Neuronal stem cell (in vitro differentiated cells): ENCODE measurements at regions not wholly inside any gene's neighbourhood (a gene's known extent, or its start where the extent isn't known, plus 50 kb on each side); places are given as distances from the start of the nearest gene placed in this dataset.

Source experiments
- DNase-seq: peaks from one replicate; pipeline ENCODE4 v3.0.0-alpha.2; 2013; ENCODE audit warnings: low spot score
- H2AFZ ChIP-seq: one replicate; pipeline ENCODE4 v1.6.1; 2013; ENCODE audit warnings: mild to moderate bottlenecking, low read length, inconsistent platforms
- H2AK5ac ChIP-seq: 2 replicates; pipeline ENCODE4 v1.6.1; 2013; ENCODE audit warnings: low read depth, mild to moderate bottlenecking, inconsistent platforms, low read length, moderate library complexity, mixed read lengths
- H2BK120ac ChIP-seq: 2 replicates; pipeline ENCODE4 v1.6.1; 2013; ENCODE audit warnings: low read depth, mild to moderate bottlenecking, inconsistent platforms, low read length, moderate library complexity, mixed read lengths
- H2BK12ac ChIP-seq: one replicate; pipeline ENCODE4 v1.6.1; 2013; ENCODE audit warnings: low read length, inconsistent platforms
- H2BK15ac ChIP-seq: 2 replicates; pipeline ENCODE4 v1.6.1; 2013; ENCODE audit warnings: mild to moderate bottlenecking, low read length, inconsistent platforms, mixed read lengths
- H2BK5ac ChIP-seq: one replicate; pipeline ENCODE4 v1.6.1; 2013; ENCODE audit warnings: inconsistent platforms, mild to moderate bottlenecking, low read length, moderate library complexity
- H3K14ac ChIP-seq: one replicate; pipeline ENCODE4 v1.6.1; 2013; ENCODE audit warnings: low read length, inconsistent platforms
- H3K18ac ChIP-seq: 2 replicates; pipeline ENCODE4 v1.6.1; 2013; ENCODE audit warnings: low read length, inconsistent platforms
- H3K23ac ChIP-seq: 2 replicates; pipeline ENCODE4 v1.6.1; 2013; ENCODE audit warnings: low read depth, mild to moderate bottlenecking, mixed read lengths, low read length, inconsistent platforms; ENCODE audit not compliant: poor library complexity
- H3K27ac ChIP-seq: replicated peaks from 3 replicates; pipeline ENCODE4 v1.5.1; 2013; ENCODE audit warnings: low read length, inconsistent platforms
- H3K27me3 ChIP-seq, 3 experiments: 2 replicates each; pipeline ENCODE4 v1.6.1; 2013; ENCODE audit warnings: low read length in 3 of 3, mild to moderate bottlenecking in 2 of 3, inconsistent platforms in 1 of 3, low read depth in 1 of 3, mixed read lengths in 1 of 3, moderate library complexity in 1 of 3; ENCODE audit not compliant: control insufficient read depth in 3 of 3, insufficient read depth in 3 of 3
- H3K36me3 ChIP-seq, 2 donors: replicated peaks in 1 of 2; 2 replicates each; pipeline ENCODE4 v1.6.1; 2013; ENCODE audit warnings: low read length in 2 of 2; ENCODE audit not compliant: control insufficient read depth in 2 of 2, insufficient read depth in 2 of 2
- H3K4ac ChIP-seq: 2 replicates; pipeline ENCODE4 v1.6.1; 2013; ENCODE audit warnings: inconsistent platforms, mild to moderate bottlenecking, low read length, moderate library complexity
- H3K4me1 ChIP-seq, 2 donors: 1 replicate in 1 of 2; 2 replicates in 1 of 2; pipeline ENCODE4 v1.6.1; 2013; ENCODE audit warnings: low read length in 2 of 2, low read depth in 1 of 2; ENCODE audit not compliant: control insufficient read depth in 2 of 2, insufficient read depth in 1 of 2
- H3K4me2 ChIP-seq: one replicate; pipeline ENCODE4 v1.6.1; 2013; ENCODE audit warnings: mild to moderate bottlenecking, low read length, inconsistent platforms; ENCODE audit not compliant: insufficient read depth, poor library complexity, severe bottlenecking
- H3K4me3 ChIP-seq, 2 donors: 2 replicates each; pipeline ENCODE4 v1.5.1; 2013; ENCODE audit warnings: low read length in 2 of 2, mild to moderate bottlenecking in 2 of 2, inconsistent platforms in 1 of 2, moderate library complexity in 1 of 2
- H3K79me1 ChIP-seq: one replicate; pipeline ENCODE4 v1.6.1; 2013; ENCODE audit warnings: low read depth, mild to moderate bottlenecking, inconsistent platforms, low read length, moderate library complexity
- H3K9ac ChIP-seq: one replicate; pipeline ENCODE4 v1.6.1; 2013; ENCODE audit warnings: mild to moderate bottlenecking, low read depth, low read length, inconsistent platforms; ENCODE audit not compliant: poor library complexity
- H3K9me3 ChIP-seq, 2 donors: replicated peaks in 1 of 2; 2 replicates each; pipeline versions ENCODE3 to v1.6.1; 2013; ENCODE audit warnings: low read length in 2 of 2, mild to moderate bottlenecking in 2 of 2, inconsistent platforms in 1 of 2, low read depth in 1 of 2, mixed read lengths in 1 of 2, moderate library complexity in 1 of 2; ENCODE audit not compliant: control insufficient read depth in 2 of 2, insufficient read depth in 1 of 2
- H4K8ac ChIP-seq: one replicate; pipeline ENCODE4 v1.6.1; 2013; ENCODE audit warnings: low read depth, mild to moderate bottlenecking, inconsistent platforms, low read length, moderate library complexity
- H4K91ac ChIP-seq: one replicate; pipeline ENCODE4 v1.6.1; 2013; ENCODE audit warnings: low read length, low read depth, mild to moderate bottlenecking, inconsistent platforms; ENCODE audit not compliant: poor library complexity
- WGBS, 2 donors: extraction: QIAGEN DNeasy Blood & Tissue Kit; methylation state at CpG; one replicate each; pipeline ENCODE4 v1.1.7; 2013; ENCODE audit warnings: missing lambda C conversion rate in 2 of 2, mixed read lengths in 1 of 2; ENCODE audit not compliant: insufficient read length in 2 of 2, insufficient replicate concordance in 1 of 2; ENCODE audit errors: extremely low coverage in 2 of 2; 5-methylcytosine and 5-hydroxymethylcytosine counted together

DNA sequence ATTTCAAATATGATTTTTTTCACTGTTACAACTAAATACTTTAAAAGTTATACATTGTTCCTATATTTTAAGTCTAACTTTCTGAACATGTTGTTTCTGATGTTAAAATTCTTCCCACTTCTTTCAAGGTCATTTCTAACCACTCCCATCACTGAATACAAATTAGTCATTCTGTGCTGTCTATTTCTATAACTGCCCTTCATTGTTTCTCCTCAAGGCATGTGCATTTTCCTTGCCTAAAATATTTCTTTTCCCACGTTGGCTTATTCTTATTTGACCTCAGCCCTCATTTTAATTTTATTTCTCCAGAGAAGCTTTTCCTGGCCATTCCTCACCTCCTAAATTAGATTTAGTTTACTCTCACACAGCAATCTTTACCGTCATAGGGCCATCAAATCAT, 198.9 kb upstream of the GULP1 start:
- H3K23ac ChIP-seq: no peak overlapping the region
- DNase-seq: no peak
- no peak overlapping the region for H2BK5ac ChIP-seq
- no CpG with 5 or more reads among the region's 2 CpGs for WGBS, 2 donors
- no peak overlapping the region for H3K4me3 ChIP-seq
- no peak overlapping the region for H4K91ac ChIP-seq
- H3K14ac ChIP-seq: no peak overlapping the region
- H3K9me3 ChIP-seq: no peaks in the 10 kb centered on the region
- no peaks in the 10 kb centered on the region for H3K27me3 ChIP-seq
- H3K79me1 ChIP-seq: no peaks in the 10 kb centered on the region
- H2BK15ac ChIP-seq: no peak overlapping the region
- H3K9ac ChIP-seq: no peak overlapping the region
- no peaks in the 10 kb centered on the region for H3K36me3 ChIP-seq
- H2BK120ac ChIP-seq: no peak overlapping the region
- H2AK5ac ChIP-seq: no peak overlapping the region
- no peak overlapping the region for H3K4me2 ChIP-seq
- H4K8ac ChIP-seq: no peak overlapping the region
- H3K4ac ChIP-seq: no peak overlapping the region
- H2AFZ ChIP-seq: no peak overlapping the region
- H3K4me1 ChIP-seq: no peaks in the 10 kb centered on the region
- H2BK12ac ChIP-seq: no peak overlapping the region
- H3K18ac ChIP-seq: no peak overlapping the region
- no peak overlapping the region for H3K27ac ChIP-seq

DNA sequence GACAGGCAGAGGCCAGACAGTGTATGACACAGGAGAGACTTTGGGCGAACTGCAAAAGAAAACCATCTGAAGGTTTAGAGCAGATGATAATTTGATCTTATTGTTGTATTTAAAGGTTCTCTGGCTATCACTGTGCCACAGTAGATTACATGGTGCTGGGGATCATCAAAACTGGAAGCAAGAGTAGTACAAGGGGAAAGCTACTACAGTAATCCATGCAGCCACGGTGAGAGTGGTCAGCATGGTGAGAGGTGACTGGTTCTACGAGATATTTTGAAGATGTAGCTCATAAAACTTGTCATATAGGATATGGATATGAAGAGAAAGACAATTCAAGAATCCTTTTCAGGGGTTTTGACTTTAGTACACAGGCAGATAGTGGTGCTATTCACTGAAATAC, 194.8 kb upstream of the GULP1 start:
- no peak overlapping the region for H3K14ac ChIP-seq
- H3K4me1 ChIP-seq: no peaks in the 10 kb centered on the region
- no peak overlapping the region for H3K4me3 ChIP-seq
- no peak overlapping the region for H2BK15ac ChIP-seq
- no peak overlapping the region for H2BK5ac ChIP-seq
- no peak overlapping the region for H3K27ac ChIP-seq
- no peaks in the 10 kb centered on the region for H3K27me3 ChIP-seq
- H4K8ac ChIP-seq: no peak overlapping the region
- H3K4ac ChIP-seq: no peak overlapping the region
- no CpG with 5 or more reads among the region's 3 CpGs for WGBS, 2 donors
- H2BK120ac ChIP-seq: no peak overlapping the region
- H3K23ac ChIP-seq: no peak overlapping the region
- no peaks in the 10 kb centered on the region for H3K9me3 ChIP-seq
- no peak for DNase-seq
- no peak overlapping the region for H2BK12ac ChIP-seq
- H3K9ac ChIP-seq: no peak overlapping the region
- H3K36me3 ChIP-seq: no peaks in the 10 kb centered on the region
- H4K91ac ChIP-seq: no peak overlapping the region
- peak overlapping the region; percentile 42 for H2AFZ ChIP-seq
- no peak overlapping the region for H3K4me2 ChIP-seq
- no peak overlapping the region for H3K18ac ChIP-seq
- no peak overlapping the region for H2AK5ac ChIP-seq
- H3K79me1 ChIP-seq: no peaks in the 10 kb centered on the region

DNA sequence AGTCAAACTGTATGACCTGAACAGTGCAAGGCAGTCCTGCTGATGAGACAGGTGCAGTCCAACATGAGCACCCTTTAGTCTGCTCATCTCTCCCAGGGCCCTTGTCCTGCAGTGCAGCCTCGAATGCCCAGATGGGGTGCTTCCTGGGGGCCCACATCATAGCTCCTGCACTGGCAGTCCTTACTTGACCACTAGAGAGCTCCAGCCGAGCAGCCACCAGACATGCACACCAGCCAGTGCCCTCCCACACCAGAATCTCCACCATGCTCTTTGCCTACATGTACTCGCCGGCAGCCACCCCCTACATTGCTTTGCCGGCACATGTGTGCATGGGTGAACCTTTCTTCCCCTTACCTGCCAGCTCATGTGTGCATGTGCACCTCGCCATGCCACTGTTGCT, 188.8 kb upstream of the GULP1 start:
- H4K8ac ChIP-seq: no peak overlapping the region
- no peaks in the 10 kb centered on the region for H3K27me3 ChIP-seq
- no peak overlapping the region for H3K4ac ChIP-seq
- H3K27ac ChIP-seq: no peak overlapping the region
- no peak overlapping the region for H3K4me2 ChIP-seq
- H2BK15ac ChIP-seq: no peak overlapping the region
- no peak overlapping the region for H3K23ac ChIP-seq
- DNase-seq: no peak
- no peak overlapping the region for H2BK12ac ChIP-seq
- no peak overlapping the region for H2AFZ ChIP-seq
- no peak overlapping the region for H4K91ac ChIP-seq
- peak overlapping the region; percentile 57 for H3K14ac ChIP-seq
- peaks cover 2 to 3% of the 10 kb centered on the region in 2 donors for H3K9me3 ChIP-seq
- peak overlapping the region; percentile 3 for H3K18ac ChIP-seq
- no peak overlapping the region for H3K9ac ChIP-seq
- H3K79me1 ChIP-seq: no peaks in the 10 kb centered on the region
- H3K4me3 ChIP-seq: no peak overlapping the region
- WGBS, 2 donors: no CpG with 5 or more reads among the region's 6 CpGs
- H2BK120ac ChIP-seq: no peak overlapping the region
- H2BK5ac ChIP-seq: no peak overlapping the region
- no peaks in the 10 kb centered on the region for H3K4me1 ChIP-seq
- H2AK5ac ChIP-seq: peak overlapping the region; percentile 39
- H3K36me3 ChIP-seq: no peaks in the 10 kb centered on the region

DNA sequence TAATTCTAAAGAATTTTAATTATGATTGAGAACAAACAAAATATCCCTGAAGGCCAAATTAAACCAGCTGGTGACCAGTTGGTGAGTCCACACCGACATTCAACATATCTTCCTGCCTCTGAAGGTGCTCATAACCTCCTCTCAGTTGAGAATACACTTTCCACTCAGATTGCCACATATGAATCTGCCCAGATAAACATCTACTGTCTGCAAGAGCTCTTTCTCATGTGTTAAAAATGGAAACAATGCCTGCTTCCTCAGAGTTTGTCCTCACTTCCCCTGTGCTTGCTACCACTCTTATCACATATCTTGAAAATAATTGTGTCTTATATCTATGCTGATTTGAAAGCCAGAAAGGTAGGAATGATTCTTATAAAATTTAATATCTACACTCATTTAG, 177.7 kb upstream of the GULP1 start:
- DNase-seq: no peak
- no peak overlapping the region for H3K4me3 ChIP-seq
- no peak overlapping the region for H2BK15ac ChIP-seq
- H3K14ac ChIP-seq: no peak overlapping the region
- H4K91ac ChIP-seq: no peak overlapping the region
- no peak overlapping the region for H3K27ac ChIP-seq
- no peak overlapping the region for H2AK5ac ChIP-seq
- no peaks in the 10 kb centered on the region for H3K9me3 ChIP-seq
- H3K27me3 ChIP-seq: no peaks in the 10 kb centered on the region
- H3K4me2 ChIP-seq: no peak overlapping the region
- no CpG with 5 or more reads among the region's 1 CpG for WGBS, 2 donors
- H3K79me1 ChIP-seq: no peaks in the 10 kb centered on the region
- no peak overlapping the region for H3K23ac ChIP-seq
- no peak overlapping the region for H4K8ac ChIP-seq
- no peaks in the 10 kb centered on the region for H3K4me1 ChIP-seq
- no peak overlapping the region for H3K9ac ChIP-seq
- no peaks in the 10 kb centered on the region for H3K36me3 ChIP-seq
- no peak overlapping the region for H2BK12ac ChIP-seq
- no peak overlapping the region for H3K4ac ChIP-seq
- no peak overlapping the region for H3K18ac ChIP-seq
- H2AFZ ChIP-seq: no peak overlapping the region
- no peak overlapping the region for H2BK120ac ChIP-seq
- H2BK5ac ChIP-seq: no peak overlapping the region
